DMS79 treated with DMSO at 0.1 percent for 48 hours (cell line): ENCODE measurements at regions not wholly inside any gene's neighbourhood (a gene's known extent, or its start where the extent isn't known, plus 50 kb on each side); places are given as distances from the start of the nearest gene placed in this dataset.
"Not testable (repeated sequence)": the region's sequence is repeated elsewhere in the genome, so short reads cannot be mapped to it uniquely, and the experiment has no call there.

Experiments used
- DNase-seq: peaks from one replicate; lab custom pipeline; 2025; lab: John Stamatoyannopoulos, UW

GRCh38 chr3:72660270-72661114 is 187.8 kb downstream of the SHQ1 start:
- no peak for DNase-seq

GRCh38 chr3:72659596-72659995 is 188.6 kb downstream of the SHQ1 start:
- DNase-seq: peak; percentile 71

GRCh38 chr3:72659188-72659587 is 189.1 kb downstream of the SHQ1 start:
- no peak for DNase-seq

GRCh38 chr3:72658466-72659100 is 189.7 kb downstream of the SHQ1 start:
- DNase-seq: no peak

GRCh38 chr3:72657666-72658065 is 190.6 kb downstream of the SHQ1 start:
- DNase-seq: peak; percentile 49

GRCh38 chr3:72655723-72656122 is 192.5 kb downstream of the SHQ1 start:
- DNase-seq: no peak

GRCh38 chr3:72655131-72655551 is 193.1 kb downstream of the SHQ1 start:
- no peak for DNase-seq

- no peak for DNase-seq
These were observed 195.8 kb downstream of the SHQ1 start for GRCh38 chr3:72652395-72652794.

- DNase-seq: no peak
These were observed 196.7 kb downstream of the SHQ1 start for GRCh38 chr3:72651498-72651897.

GRCh38 chr3:72646263-72646662 is 202.0 kb downstream of the SHQ1 start:
- no peak for DNase-seq

GRCh38 chr3:72643635-72644034 is 204.6 kb downstream of the SHQ1 start:
- not testable (repeated sequence) for DNase-seq

- DNase-seq: no peak
These were observed 206.6 kb downstream of the SHQ1 start for GRCh38 chr3:72641684-72642083.

GRCh38 chr3:72641072-72641471 is 207.2 kb downstream of the SHQ1 start:
- DNase-seq: no peak

GRCh38 chr3:72636969-72637597 is 211.2 kb downstream of the SHQ1 start:
- no peak for DNase-seq

GRCh38 chr3:72635551-72635950 is 212.7 kb downstream of the SHQ1 start:
- no peak for DNase-seq

- no peak for DNase-seq
These were observed 214.1 kb downstream of the SHQ1 start for GRCh38 chr3:72634128-72634527.

- no peak for DNase-seq
These were observed 214.7 kb downstream of the SHQ1 start for GRCh38 chr3:72633534-72633933.

- DNase-seq: no peak
These were observed 215.1 kb downstream of the SHQ1 start for GRCh38 chr3:72633121-72633520.

- no peak for DNase-seq
These were observed 216.1 kb downstream of the SHQ1 start for GRCh38 chr3:72632129-72632528.

- DNase-seq: peak; percentile 67
These were observed 217.3 kb downstream of the SHQ1 start for GRCh38 chr3:72630969-72631344.

GRCh38 chr3:72630327-72630968 is 217.8 kb downstream of the SHQ1 start:
- peak; percentile 67 for DNase-seq

- no peak for DNase-seq
These were observed 219.0 kb downstream of the SHQ1 start for GRCh38 chr3:72629191-72629631.
